PC-9 (cell line): ENCODE measurements at regions not wholly inside any gene's neighbourhood (a gene's known extent, or its start where the extent isn't known, plus 50 kb on each side); places are given as distances from the start of the nearest gene placed in this dataset.

Source experiments
- EZH2 ChIP-seq: fragments of 200-600 bp; sonication (generic); IDR thresholded peaks from 2 replicates; pipeline ENCODE4 v1.8.0; 2017; ENCODE audit warnings: antibody characterized with exemption, low read depth
- TF ChIP-seq, protein P1 (sequence below): fragments of 200-600 bp; sonication (generic); conservative IDR thresholded peaks from 2 replicates; pipeline ENCODE4 v1.6.1; 2017; ENCODE audit warnings: mixed run types, antibody characterized with exemption, mild to moderate bottlenecking, moderate library complexity

DNA sequence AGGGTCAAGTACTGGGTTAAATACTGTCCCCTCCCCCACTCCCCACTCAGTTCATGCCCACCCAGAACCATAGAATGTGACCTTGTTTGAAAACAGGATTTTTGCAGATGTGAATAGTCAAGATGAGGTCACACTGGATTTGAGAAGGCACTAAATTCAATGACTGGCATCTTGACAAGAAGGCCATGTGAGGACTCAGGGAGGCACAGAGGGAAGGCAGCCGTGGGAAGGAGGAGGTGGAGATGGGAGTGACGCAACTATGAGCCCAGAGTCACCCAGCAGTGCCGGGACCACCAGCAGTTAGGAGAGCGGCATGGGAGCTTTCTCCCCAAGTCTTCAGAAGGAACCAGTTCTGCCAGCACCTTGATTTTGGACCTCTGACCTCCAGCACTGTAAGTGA lies 257.3 kb downstream of the BCL2 start:
- TF ChIP-seq, protein P1, sequence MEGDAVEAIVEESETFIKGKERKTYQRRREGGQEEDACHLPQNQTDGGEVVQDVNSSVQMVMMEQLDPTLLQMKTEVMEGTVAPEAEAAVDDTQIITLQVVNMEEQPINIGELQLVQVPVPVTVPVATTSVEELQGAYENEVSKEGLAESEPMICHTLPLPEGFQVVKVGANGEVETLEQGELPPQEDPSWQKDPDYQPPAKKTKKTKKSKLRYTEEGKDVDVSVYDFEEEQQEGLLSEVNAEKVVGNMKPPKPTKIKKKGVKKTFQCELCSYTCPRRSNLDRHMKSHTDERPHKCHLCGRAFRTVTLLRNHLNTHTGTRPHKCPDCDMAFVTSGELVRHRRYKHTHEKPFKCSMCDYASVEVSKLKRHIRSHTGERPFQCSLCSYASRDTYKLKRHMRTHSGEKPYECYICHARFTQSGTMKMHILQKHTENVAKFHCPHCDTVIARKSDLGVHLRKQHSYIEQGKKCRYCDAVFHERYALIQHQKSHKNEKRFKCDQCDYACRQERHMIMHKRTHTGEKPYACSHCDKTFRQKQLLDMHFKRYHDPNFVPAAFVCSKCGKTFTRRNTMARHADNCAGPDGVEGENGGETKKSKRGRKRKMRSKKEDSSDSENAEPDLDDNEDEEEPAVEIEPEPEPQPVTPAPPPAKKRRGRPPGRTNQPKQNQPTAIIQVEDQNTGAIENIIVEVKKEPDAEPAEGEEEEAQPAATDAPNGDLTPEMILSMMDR, result no peak
- TF ChIP-seq EZH2, result no peak
